Stimulated activated CD8-positive, alpha-beta memory T cell treated with anti-CD3 and anti-CD28 coated beads, Interleukin-4, amount 100 ng/mL, for 1 hour (primary cell): ENCODE measurements at regions not wholly inside any gene's neighbourhood (a gene's known extent, or its start where the extent isn't known, plus 50 kb on each side); places are given as distances from the start of the nearest gene placed in this dataset.

Source experiments
- DNase-seq, 2 donors: peaks; one replicate each; pipeline ENCODE4 v3.0.0-alpha.2; 2020; ENCODE audit warnings: low read depth in 2 of 2, low spot score in 1 of 2

GRCh38 chr20:12355185-12355584 is 437.5 kb downstream of the BTBD3 start:
- DNase-seq, result no peak

DNA sequence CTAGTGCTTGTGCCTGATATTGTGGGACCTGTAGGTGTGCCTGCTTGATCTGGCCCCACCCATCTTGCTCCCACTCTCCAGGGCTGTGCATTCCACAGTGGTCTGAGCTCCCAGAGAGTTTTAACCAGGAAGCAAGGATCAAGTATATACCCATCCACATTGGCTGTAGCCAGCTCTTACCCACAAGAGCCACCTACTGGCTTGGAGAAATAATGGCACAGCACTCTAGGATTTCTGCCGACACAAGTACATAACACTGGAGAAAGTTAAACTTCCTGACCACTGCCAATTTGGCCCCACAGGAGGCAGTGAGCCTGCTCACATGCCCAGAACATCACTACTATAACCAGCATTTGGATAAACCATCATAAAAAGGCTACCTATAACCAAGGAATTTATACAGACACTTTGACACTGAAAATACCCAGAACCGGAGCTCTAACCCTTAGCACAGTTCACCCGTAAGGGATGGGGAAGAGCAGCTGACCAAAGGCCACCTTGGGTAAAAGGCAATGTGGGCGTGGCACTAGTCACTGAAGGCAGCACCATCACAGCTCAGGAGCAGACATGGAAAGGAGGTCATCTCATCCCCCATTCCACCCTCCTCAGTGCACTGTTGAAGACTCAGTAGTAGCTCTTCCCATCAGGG is 440.4 kb downstream of the BTBD3 start:
- DNase-seq, result no peak

DNA sequence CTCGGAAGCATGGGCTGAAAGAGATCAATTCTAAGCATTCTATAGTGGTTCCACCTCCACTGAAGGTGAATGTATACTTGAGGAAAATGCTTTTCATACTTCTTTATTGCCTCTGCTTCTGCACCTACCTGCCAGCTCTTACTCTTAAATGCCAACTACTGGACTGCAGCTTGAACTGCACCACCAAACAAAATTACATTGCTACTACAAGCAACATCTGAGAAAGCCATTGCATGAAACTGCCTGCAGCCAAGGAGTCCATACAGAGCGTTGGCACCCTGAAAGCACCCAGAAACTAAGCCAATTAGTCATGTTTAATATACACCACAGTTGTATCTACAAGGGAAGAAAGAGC is 440.9 kb downstream of the BTBD3 start:
- no peak for DNase-seq

GRCh38 chr20:12371990-12372389 is 454.3 kb downstream of the BTBD3 start:
- DNase-seq, result no peak

DNA sequence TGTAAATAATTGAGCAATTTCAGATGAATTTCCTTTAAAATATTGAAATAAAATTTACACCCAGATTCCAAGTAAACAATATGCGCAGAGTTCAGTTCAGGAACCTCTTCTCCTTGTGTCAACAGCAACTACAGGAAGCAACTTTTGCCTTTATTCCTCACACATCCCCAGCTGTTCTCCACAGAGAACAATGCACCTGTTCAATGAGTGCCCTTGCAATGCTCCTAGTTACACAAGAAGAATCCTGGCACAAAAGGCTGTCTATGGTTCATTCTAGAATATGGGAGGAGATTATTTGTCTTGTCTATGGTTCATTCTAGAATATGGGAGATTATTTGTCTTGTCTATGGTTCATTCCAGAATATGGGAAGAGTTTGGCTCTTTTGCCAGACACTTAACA is 454.9 kb downstream of the BTBD3 start:
- no peak for DNase-seq

GRCh38 chr20:12375967-12376366 is 458.3 kb downstream of the BTBD3 start:
- no peak for DNase-seq

DNA sequence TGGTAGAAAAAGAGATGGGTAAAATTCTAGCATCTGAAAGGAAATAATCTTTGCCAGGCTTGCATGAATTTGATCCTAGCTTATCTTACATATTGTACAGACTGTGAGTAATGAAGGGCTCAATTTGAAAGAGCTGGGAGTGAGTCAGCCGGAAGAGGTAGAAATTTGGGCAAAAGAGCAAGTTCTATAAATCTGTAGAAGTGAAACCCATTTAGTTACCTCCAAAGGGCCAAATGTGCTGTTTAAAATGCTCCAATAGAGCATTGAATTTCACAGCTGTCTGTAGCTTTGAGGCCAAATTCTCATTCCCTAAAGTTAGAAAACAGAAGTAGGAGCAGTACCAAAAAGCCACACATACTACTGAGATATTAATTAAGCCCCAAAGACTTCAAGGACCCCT is 466.1 kb downstream of the BTBD3 start:
- DNase-seq, result no peak

DNA sequence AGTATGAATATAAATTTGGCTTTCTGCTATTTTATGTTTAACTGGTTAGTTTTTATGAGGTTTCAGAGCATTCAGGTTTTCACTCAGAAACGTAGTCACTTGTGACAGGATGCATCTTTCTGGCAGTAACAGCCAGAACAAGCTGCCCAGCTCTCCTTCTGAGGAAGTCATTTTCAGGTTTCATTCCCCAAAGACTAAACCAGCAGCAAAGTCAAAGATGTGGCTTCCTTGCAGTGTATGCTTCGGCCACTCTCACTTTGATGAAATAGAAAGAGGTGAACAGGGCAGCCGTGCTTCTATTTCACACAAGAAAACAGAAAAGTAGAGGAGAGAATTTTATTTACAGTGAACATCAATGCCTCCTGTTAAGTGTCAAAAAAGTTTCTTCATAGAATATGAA is 469.1 kb downstream of the BTBD3 start:
- no peak for DNase-seq

GRCh38 chr20:12391099-12391498 is 473.4 kb downstream of the BTBD3 start:
- DNase-seq, result no peak

GRCh38 chr20:12394786-12395185 is 477.1 kb downstream of the BTBD3 start:
- DNase-seq, result no peak

GRCh38 chr20:12395353-12395752 is 477.7 kb downstream of the BTBD3 start:
- DNase-seq, result no peak

GRCh38 chr20:12395760-12396159 is 478.1 kb downstream of the BTBD3 start:
- DNase-seq, result no peak

- no peak for DNase-seq
Observed at GRCh38 chr20:12399110-12399836, 481.6 kb downstream of the BTBD3 start.

DNA sequence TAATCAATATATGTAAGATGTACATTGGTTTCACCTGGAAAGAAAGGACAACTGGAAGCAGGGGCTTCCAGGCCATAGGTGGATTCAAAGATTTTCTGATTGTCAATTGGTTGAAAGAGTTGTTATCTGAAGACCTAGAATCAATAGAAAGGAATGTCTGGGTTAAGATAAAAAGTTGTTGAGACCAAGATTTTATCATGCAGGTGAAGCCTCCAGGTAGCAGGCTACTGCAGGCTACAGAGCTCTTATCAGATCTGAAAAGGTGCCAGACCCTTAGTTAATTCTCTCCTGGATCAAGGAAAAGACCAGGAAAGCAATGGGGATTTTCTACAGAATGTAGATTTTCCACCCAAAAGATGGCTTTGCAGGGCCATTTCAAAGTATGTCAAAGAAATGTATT is 487.2 kb downstream of the BTBD3 start:
- no peak for DNase-seq

DNA sequence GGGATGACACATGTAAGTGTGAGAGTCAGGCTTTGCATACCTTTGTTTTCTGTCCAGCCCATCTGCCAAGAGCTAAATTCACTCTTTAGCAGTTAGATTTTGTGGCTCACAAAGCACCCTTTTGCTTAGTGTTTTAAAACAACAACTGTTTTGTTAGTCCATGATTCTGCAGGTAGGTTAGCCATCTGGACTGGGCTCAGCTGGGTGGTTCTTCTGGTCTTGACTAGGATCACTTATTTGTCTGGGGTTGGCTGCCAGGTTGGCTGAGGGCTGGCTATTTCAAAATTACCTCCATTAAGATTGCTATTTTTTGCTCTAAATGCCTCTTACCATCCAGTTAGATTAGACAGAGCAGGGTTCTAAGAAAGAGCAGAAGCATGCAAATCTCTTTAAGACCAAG is 489.3 kb downstream of the BTBD3 start:
- no peak for DNase-seq

DNA sequence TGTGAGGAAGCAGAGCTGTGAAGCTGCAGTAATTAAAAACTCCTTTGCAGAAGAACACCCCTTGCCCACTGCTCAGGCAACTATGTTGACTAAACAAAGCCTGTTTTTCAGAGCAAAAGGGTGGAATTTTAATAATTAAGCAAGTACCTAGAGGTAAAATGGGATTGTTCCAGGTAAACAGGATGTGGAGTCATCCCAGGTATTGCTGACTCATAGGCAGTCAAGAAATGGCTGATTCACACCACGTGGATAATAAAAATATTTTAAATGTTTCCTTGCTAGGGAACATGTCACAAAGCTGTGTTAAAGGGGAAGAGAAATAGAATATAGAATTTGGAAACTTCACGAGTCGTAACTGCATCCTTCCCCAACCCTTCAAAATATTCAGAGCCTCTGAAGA is 491.8 kb downstream of the BTBD3 start:
- DNase-seq, result no peak

GRCh38 chr20:12410783-12411182 is 493.1 kb downstream of the BTBD3 start:
- no peak for DNase-seq

DNA sequence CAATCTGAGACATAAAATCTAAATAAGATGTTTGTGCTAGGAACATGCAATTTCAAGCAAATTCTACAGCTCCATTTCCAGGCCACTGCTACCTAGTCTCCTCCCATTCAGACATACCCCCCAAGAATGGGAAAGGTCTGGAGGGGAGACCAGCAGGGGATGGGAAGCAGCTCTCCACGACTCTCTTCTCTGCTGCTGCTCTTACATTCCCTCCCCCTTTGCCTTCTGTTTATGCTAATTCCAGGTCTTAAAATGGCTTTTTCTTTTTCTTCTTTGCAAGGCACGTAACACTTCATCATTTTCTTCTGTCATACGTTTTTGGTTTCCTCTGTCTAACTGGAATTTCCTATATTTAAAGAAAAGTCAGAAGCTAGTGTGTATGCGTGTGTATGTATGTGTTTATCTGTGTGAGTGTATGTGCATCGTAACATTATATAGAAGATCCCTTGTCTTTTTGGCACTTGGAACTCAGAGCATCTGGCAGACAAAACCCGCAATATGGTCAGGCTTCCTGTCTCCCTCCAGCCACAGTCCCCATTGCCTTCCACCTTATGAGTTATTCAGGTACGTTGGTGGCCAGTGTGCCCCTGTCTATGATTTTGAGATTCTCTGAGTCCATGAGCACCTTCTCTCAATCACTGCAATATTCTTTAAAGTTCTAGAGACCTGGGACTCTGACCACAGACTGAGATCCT is 493.7 kb downstream of the BTBD3 start:
- no peak for DNase-seq

GRCh38 chr20:12413116-12413515 is 495.4 kb downstream of the BTBD3 start:
- DNase-seq, result no peak

DNA sequence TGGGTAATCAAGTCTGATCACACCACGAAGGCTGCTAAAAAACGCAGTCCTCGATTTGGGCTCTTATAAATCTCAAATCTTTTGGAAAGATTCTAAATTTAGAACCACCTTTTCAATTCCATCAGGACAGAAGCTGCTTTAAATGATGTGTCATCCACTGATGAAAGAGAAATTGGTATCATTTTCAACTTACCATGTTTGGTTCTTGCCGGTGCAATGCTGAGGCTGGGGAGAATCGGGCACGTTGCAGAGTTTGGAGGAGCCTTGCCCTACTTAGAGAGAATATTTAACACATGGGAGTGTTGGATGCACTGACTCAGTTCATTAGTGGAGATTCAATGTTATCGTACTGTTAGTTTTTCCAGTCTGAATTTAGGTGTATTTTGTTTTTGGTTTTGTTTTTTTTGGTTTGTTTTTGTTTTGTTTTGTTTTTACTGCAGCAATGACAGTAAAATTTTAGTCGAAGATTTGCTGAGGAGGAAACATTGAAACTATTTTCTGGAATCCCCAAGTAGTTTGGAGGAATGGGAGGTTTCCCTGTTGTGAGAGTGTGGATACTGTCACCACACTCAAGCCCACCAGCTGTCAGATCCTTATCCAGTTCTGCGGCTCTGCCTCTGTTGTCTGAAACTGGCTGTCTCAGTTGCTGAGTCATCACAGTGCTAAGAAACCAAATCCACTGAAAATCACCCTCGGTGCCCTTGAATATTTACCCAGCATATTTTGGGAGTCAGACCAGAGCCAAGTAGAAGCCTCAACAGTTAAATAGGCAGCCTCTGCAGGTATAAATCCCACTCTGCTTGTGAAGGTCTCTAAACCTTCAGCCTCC is 497.0 kb downstream of the BTBD3 start:
- no peak for DNase-seq

DNA sequence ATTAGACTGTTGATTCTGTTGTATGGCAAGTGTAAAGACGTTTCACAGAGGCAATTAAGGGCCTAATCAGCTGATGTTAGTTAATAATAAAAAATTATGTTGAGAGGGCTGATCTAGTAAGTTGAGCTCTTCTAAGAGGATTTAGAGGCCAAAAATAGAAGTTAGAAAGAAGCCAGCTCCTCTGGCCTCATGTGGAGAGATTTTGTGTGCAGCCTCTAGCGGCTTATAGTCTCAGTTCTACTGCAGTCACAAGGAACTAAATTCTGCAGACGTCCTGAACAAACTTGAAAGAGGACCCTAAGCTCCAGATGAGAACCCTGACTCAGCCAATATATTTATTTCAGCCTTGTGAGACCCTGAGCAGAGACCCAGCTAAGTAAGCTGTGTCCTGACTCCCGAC is 498.6 kb downstream of the BTBD3 start:
- DNase-seq, result no peak

DNA sequence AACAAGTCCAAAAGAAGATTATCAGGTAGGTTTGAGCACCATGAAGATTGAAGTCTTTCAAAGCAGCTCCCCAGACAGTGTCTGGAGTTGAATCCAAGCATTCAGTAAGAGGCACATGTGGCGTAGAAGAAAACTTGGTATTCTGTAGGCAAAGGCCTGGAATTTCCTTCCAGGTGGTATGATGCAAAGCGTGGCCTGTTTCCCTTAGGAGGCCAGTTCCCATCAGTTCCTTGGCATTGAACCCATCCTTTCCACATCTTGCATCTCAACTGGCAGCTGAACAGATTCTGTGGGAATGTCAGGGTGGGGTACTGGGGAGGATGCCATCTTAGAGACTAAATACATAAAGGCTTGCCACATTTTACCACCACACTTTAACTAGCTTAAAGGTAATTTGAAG is 516.0 kb downstream of the BTBD3 start:
- no peak for DNase-seq
